KOPT-K1 (cell line): ENCODE measurements at regions not wholly inside any gene's neighbourhood (a gene's known extent, or its start where the extent isn't known, plus 50 kb on each side); places are given as distances from the start of the nearest gene placed in this dataset.
"Not testable (repeated sequence)": the region's sequence is repeated elsewhere in the genome, so short reads cannot be mapped to it uniquely, and the experiment has no call there.

ENCODE experiments used
- H3K27ac ChIP-seq: fragments of 200-600 bp; sonication (generic); 2 replicates; pipeline ENCODE4 v1.5.1; 2016; ENCODE audit warnings: antibody characterized with exemption, mild to moderate bottlenecking, low read depth, low read length; ENCODE audit not compliant: poor library complexity, severe bottlenecking
- H3K36me3 ChIP-seq: fragments of 200-600 bp; sonication (generic); 2 replicates; pipeline ENCODE4 v1.5.1; 2017; ENCODE audit warnings: antibody characterized with exemption, mild to moderate bottlenecking, low read length, moderate library complexity; ENCODE audit not compliant: insufficient read depth
- H3K9me3 ChIP-seq: fragments of 200-600 bp; sonication (generic); 2 replicates; pipeline ENCODE4 v1.5.1; 2017; ENCODE audit warnings: antibody characterized with exemption, low read length, mild to moderate bottlenecking; ENCODE audit not compliant: insufficient read depth, poor library complexity, severe bottlenecking

DNA sequence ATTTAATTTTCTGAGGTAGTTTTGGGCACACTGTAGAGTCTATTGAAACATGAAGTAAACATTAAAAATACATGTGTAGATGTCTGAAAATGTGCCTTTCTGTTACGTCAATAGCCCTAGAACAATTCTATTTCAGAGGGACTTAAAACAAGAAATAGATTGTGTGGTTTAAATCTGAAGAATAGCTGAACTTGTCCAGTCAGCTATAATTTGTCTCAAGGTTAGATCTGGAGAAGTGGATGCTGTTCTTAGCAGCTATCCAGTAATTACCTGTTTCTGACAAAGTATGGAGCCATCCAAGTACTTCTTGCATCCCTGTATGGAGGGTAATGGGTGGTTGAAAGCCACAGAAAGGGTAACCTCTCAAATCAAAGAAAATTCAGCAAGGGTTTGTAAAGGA lies 92.8 kb downstream of the SEPTIN7 start:
- Histone ChIP-seq H3K27ac (no peak overlapping the region), H3K9me3 (no peaks in the 10 kb centered on the region), H3K36me3 (peaks cover 85% of the 10 kb centered on the region)

DNA sequence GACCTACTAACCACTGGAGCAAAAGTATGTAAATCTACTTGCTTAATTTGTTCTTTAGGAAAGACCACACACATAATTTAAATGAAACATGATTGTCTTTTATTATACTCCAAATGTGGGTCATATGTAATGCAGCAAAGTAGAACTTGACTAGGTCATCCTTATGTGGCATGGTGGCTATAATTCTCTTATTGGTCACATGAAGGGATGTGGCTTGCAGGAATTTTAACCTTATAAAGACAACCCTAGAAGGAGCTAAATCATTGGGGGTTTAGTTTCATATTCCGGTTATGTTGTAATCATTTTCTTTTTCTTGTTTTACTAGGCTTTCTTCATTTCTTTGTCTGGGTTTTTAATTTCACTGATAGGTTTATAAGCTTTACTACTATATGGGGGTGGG lies 93.9 kb downstream of the SEPTIN7 start:
- H3K9me3 ChIP-seq, result no peaks in the 10 kb centered on the region
- H3K27ac ChIP-seq, result no peak overlapping the region
- peaks cover 85% of the 10 kb centered on the region for H3K36me3 ChIP-seq

DNA sequence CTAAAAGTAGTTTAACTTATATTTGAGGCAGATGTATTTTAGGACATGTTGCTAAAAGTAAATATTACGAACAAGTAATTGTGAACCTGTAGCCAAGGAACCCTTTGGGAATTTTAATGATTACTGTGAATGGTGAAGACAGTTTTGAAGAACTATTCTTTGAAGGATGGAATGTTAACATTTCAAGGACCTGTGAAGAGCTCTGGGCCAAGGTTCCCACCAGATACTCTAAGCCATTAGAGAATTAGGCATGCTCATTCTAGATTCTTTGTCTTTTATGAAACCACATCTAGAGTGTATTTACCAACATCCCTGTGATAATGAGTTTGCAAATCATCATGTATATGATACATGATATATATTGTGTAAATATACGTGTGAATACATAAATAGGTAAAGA lies 99.8 kb downstream of the SEPTIN7 start:
- no peak overlapping the region for H3K27ac ChIP-seq
- no peaks in the 10 kb centered on the region for H3K9me3 ChIP-seq
- H3K36me3 ChIP-seq, result peaks cover 96% of the 10 kb centered on the region

DNA sequence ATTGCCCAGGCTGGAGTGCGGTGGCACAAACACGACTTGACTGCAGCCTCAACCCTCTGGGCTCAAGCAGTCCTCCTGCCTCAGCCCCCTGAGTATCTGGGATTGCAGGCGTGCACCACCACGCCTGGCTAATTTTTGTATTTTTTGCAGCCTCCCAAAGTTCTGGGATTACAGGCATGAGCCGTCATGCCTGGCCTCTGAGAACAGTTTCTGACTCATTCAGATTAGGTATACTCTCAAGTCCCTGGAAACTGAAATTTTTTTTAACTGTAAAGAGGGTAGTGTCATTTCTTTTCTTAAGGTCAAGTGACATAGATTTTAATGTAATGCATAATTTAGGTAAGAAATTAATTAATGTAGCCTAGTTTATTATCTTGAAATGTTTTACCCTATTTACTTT lies 104.7 kb downstream of the SEPTIN7 start:
- Histone ChIP-seq H3K27ac (no peak overlapping the region), H3K36me3 (peaks cover 60% of the 10 kb centered on the region)

DNA sequence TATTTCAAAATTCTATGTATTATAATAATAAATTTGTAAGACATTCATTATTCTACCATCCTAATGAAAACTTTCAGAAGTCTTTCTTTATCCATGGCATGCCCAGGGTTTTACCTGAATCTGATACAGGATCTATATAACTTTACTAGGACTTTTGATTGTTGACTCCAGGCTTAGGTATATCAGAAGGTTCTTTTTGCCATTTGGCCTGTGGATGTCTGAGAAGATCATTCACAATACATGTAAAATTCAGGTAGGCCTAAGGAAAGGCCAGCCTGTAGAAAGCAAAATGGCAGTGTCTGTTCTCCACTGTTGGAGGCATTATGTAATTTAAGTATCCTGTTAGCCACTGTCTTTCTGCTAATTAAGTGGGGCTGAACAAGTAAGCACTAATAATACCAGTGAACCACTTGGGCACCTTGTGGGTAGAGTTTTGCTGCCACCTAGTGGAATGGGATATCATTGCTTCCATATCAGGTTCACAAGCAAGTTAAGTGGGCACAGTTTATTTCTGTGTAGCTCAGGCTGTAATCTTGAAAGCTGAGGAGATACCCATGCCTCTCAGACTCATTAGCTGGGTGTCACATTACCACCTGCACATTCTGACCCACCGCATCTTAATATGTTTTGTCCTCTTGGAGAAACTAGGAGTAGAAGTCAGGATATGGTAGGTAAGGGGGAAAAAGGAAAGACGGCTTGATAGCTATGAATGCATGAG lies 105.5 kb downstream of the SEPTIN7 start:
- Histone ChIP-seq H3K36me3 (peaks cover 52% of the 10 kb centered on the region), H3K27ac (no peak overlapping the region), H3K9me3 (no peaks in the 10 kb centered on the region)

More for the DNA sequence above, 104.7 kb downstream of the SEPTIN7 start:
- no peaks in the 10 kb centered on the region for H3K9me3 ChIP-seq

DNA sequence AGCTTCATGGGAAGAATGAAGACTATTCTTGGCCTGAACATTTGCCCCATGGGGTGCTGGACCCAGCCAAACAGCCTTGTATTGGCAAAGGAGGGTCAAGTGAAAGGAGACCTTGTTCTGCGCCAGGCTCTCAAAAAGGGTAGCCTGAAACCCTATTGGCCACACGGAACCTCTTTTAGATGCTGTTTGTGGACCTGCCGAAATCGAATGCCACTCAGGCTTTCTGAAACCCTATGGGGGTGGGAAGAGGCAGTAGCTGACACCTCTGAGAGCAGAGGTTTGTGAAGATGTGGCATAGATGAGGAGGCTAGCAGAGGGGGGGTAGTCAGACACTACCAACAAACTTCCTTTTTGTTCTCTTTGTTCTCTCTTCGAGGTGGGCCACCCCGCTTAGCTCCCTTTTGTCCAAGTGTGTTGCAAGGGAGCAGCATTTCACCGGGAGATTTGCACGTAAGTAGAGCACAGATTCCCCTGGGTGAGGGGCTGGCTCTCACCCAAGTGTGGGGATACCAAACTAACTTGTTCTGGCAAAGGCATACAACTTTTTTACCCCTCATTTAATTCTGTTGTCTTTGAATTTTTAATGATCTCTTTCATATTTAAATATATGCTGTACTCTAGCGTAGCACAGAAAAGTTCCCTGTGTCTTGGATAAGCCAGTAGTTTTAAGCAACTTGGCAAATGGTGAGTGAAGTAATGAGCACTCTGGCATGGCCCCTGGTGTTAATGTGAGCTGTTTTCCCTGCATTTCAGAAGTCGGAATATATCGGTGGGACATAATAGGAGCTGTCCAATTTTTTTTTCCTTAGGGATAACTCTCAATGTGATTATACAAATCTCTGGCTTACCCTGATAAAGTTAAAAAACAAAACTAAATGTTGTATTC lies 107.7 kb downstream of the SEPTIN7 start:
- no peak overlapping the region for H3K27ac ChIP-seq
- peaks cover 6% of the 10 kb centered on the region for H3K9me3 ChIP-seq

DNA sequence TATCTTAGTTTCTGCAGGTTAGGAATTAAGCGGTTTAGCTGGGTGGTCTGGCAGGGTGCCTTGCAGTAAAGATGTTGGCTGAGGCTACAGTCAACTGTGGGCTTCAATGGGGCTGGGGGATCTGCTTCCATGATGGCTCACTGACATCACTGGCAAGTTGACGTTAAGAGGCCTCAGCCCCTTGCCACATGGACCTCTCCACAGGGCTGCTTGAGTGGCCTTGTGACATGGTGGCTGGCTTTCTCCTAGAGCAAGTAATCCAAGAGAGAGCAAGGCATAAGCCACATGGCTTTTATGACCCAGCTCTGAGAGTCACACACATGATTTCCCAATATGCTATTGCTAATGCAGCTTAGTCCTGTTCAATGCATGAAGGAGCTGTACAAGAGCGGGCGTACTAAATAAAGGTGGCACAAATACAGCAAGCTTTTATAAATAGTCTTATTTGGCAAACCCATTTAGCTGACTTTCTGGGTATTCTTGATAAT lies 109.1 kb downstream of the SEPTIN7 start:
- Histone ChIP-seq H3K27ac (no peak overlapping the region), H3K9me3 (peaks cover 6% of the 10 kb centered on the region), H3K36me3 (peaks cover 19% of the 10 kb centered on the region)

More for the DNA sequence above, 107.7 kb downstream of the SEPTIN7 start:
- H3K36me3 ChIP-seq, result peaks cover 30% of the 10 kb centered on the region

DNA sequence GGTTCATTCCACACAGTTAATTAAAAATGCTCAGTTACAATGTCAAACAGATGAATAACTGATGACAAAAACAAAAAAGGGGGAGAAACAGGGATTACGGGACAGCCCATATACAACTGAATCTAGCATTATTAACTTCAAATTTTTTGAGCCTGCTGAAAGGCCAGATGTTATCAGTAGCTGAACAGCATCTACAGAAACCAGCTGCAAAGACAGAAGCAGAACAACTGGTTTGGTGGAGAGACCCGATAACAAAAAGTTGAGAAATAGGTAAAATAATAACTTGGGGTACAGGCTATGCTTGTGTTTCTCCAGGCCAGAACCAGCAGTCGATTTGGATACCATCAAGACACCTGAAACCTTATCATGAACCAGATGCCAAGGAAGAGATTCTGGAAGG lies 109.8 kb downstream of the SEPTIN7 start:
- not testable (repeated sequence) for H3K27ac ChIP-seq, H3K9me3 ChIP-seq
- H3K36me3 ChIP-seq, result peaks cover 12% of the 10 kb centered on the region

DNA sequence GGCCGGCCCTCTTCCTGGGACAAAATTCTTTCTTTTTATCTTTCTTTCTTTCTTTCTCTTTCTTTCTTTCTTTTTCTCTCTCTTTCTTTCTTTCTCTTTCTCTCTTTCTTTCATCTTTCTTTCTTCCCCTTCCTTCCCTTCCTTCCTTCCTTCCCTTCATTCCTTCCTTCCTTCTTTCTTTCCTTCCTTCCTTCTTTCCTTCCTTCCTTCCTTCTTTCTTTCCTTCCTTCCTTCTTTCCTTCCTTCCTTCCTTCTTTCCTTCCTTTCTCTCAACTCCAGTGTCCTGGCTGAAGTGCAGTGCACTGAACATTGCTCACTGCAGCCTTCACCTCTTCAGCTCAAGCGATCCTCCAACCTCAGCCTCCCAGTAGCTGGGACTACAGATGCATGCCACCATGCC lies 112.5 kb downstream of the SEPTIN7 start:
- H3K36me3 ChIP-seq, H3K9me3 ChIP-seq: not testable (repeated sequence)

DNA sequence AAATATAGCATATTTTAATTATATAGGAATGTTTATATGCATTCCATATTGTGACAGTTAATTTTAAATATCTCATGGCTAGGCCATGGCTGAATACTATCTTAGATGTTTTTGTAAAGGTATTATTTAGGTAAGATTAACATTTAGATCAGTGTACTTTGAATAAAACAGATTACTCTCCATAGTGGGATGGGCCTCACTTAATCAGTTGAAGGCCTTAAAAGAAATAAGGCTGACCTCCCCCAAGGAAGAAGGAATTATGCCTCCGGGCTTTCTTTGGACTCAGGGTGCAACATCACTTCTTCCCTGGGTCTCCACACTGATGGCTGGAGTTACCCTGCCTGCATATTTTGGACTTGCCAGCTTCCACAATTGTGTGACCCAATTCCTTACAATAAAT lies 113.4 kb downstream of the SEPTIN7 start:
- H3K36me3 ChIP-seq, H3K9me3 ChIP-seq, H3K27ac ChIP-seq: not testable (repeated sequence)

More for the DNA sequence above, 112.5 kb downstream of the SEPTIN7 start:
- not testable (repeated sequence) for H3K27ac ChIP-seq

DNA sequence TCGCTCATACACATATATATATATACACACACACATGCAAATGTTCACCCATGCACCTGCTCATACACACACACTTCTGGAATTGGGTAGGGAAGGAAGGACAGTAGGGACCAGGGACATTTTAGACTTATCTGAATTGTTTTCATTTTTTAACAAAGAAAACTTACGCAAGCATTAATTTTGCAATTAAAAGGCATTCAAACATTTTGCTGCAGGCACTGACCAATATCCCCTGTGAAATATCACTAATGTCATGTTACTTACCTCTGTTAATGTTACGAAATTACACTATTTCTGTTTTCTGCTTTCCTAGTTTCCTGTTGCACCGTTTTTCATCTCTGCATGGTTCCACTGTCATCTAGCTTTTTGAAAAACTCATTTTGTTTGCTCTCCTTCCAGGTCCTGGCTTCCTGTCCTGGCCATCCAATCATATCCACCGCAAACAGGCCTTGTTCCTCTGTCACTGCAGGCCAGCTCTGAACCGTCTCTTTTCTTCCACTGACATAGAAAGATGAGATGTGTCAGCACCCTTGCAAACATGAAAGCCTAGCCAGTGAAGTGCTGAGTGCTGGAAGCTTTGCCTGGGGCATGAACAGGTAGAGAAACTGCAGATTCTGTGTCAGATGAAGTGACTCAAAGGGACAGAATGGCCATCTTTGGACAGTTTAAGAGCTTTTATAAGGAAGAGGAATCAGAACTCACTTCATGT lies 114.5 kb downstream of the SEPTIN7 start:
- H3K9me3 ChIP-seq, H3K27ac ChIP-seq, H3K36me3 ChIP-seq: not testable (repeated sequence)

DNA sequence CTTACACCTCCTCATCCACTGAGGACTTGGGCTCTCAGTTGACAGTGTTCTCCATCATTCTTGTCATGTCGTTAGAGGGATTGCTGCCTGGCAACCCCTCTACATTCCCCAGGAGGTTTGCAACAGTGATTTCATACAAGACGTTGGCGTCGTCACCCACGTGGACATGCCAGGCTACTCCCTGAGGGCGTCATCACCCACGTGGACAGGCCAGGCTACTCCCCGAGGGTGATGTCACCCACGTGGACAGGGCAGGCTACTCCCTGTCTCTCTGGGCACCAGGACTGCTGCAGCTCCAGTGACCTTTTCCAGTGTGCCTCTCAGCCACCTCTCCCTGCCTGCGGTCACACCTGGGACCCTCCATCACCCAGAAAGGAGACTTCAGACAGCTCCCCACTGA lies 117.4 kb downstream of the SEPTIN7 start:
- H3K36me3 ChIP-seq, H3K9me3 ChIP-seq: not testable (repeated sequence)

DNA sequence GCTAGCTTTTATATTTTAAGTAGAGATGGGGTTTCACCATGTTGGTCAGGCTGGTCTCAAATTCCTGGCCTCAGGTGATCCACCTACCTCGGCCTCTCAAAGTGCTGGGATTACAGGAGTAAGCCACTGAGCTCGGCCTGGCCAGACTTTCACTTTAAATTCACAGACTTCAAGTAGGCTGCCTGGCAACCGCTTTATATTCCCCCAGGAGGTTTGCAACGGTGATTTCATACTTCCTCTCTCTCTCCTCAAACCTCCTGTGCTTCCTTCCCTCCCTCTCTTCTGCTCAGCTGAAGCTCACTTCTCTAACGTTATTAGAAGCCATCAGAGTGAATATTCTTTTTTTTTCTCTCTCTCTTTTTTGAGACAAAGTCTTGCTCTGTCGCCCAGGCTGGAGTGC lies 118.8 kb downstream of the SEPTIN7 start:
- H3K27ac ChIP-seq, H3K9me3 ChIP-seq, H3K36me3 ChIP-seq: not testable (repeated sequence)

More for the DNA sequence above, 117.4 kb downstream of the SEPTIN7 start:
- not testable (repeated sequence) for H3K27ac ChIP-seq

DNA sequence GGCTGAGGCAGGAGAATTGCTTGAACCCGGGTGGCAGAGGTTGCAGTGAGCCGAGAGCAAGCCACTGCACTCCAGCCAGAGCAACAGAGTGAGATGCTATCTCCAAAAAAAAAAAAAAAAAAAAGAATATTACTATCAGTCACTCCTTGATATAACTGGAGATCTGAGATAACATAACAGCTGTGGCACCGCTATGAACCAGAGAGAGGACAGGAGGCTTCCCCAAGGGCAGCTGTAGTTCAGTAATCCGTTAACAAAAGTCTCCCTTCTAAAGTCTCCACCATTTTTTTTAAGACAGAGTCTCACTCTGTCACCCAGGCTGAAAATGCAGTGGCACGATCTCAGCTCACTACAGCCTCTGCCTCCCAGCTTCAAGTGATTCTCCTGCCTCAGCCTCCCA lies 120.5 kb downstream of the SEPTIN7 start:
- not testable (repeated sequence) for H3K9me3 ChIP-seq, H3K36me3 ChIP-seq, H3K27ac ChIP-seq

DNA sequence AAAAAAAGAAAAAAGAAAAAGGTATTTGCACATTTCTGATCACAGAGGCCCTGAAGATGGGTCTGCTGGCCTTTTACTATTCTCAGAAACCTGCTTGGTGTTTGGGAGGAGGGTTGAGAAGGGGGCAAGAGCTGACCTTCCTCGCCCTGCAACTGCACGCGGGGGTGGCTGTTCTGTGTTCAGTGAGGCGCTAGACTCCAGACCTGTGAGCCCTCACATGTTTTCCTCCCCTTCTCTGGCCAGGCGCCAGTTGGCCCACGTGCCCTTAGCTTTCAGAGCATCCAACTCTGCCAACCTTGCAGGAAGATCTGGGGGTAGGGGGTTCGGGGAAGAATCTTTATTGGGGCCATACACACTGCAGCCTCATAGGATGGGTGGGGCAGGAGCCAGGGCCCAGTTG lies 123.8 kb downstream of the SEPTIN7 start:
- not testable (repeated sequence) for H3K27ac ChIP-seq, H3K36me3 ChIP-seq, H3K9me3 ChIP-seq
